ENCODE measurements at regions not wholly inside any gene's neighbourhood (a gene's known extent, or its start where the extent isn't known, plus 50 kb on each side); places are given as distances from the start of the nearest gene placed in this dataset.

DNA sequence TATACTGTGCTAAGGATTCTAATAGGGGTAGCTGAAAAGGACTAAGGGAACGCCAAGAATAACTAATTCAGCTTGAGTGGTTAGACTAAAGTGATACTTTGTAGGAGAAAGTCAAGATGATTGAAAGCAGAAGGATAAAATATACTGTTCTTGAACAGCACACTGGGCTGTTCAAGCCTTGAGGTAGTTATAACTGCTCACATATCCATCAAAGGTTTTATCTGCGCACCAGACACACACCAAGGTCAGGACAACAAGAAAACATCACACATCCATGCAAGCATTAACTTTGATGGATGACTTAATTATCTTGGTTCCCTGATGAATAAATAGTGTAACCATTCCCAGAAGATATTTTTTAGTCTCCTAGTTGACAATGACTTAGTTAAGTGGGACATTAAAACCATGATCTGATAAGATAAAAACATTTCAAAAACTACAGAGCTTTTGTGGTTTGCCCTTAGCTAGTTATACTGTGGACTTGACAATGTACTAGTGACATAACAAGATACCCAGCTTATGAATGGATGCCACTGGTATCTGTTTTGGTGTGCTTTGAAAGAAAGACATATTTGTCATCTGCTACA lies 728.9 kb downstream of the JRKL start:
- DNase-seq, result no peak
- Histone ChIP-seq H3K4me3 (no peak overlapping the region), H3K27me3 (no peaks in the 10 kb centered on the region), H3K4me1 (ENCODE audit: insufficient read depth) (no peaks in the 10 kb centered on the region), H3K9me3 (no peaks in the 10 kb centered on the region), H3K27ac (no peak overlapping the region), H3K36me3 (no peaks in the 10 kb centered on the region)
- WGBS, 3 donors, result 53 to 74% (median 67%) methylated on average over 2 of the region's 2 CpGs
- TF ChIP-seq, protein P1, sequence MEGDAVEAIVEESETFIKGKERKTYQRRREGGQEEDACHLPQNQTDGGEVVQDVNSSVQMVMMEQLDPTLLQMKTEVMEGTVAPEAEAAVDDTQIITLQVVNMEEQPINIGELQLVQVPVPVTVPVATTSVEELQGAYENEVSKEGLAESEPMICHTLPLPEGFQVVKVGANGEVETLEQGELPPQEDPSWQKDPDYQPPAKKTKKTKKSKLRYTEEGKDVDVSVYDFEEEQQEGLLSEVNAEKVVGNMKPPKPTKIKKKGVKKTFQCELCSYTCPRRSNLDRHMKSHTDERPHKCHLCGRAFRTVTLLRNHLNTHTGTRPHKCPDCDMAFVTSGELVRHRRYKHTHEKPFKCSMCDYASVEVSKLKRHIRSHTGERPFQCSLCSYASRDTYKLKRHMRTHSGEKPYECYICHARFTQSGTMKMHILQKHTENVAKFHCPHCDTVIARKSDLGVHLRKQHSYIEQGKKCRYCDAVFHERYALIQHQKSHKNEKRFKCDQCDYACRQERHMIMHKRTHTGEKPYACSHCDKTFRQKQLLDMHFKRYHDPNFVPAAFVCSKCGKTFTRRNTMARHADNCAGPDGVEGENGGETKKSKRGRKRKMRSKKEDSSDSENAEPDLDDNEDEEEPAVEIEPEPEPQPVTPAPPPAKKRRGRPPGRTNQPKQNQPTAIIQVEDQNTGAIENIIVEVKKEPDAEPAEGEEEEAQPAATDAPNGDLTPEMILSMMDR (IDR thresholded peaks at IDR 0.05), result no peak
- TF ChIP-seq EP300 (IDR thresholded peaks at IDR 0.05), result no peak
- no peak for TF ChIP-seq POLR2A (IDR thresholded peaks at IDR 0.05)
- intact Hi-C loops (cut with DNase I), result no loop called here

DNA sequence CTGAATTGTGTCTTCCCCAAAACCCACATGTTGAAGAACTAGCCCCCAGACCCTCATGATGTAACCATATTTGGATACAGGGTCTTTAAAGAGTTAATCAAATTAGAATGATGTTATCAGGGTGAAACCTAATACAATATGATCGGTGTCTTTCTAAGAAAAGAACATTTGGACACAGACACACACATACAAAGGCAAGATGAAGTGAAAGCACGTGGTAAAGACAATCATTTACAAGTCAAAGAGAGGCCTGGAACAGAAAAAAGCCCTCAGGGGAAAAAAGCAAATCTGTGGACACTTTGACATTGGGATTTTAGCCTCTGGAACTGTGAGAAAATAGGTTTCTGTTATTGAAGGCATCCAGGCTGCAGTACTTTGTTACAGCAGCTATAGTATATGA lies 733.4 kb downstream of the JRKL start:
- TF ChIP-seq, protein P1 (IDR thresholded peaks at IDR 0.05), result no peak
- TF ChIP-seq EP300 (IDR thresholded peaks at IDR 0.05), result no peak
- no peak for TF ChIP-seq POLR2A (IDR thresholded peaks at IDR 0.05)
- WGBS, 3 donors, result 36 to 45% (median 40%) methylated on average over 2 of the region's 2 CpGs
- no peaks in the 10 kb centered on the region for H3K9me3 ChIP-seq
- H3K27me3 ChIP-seq, result no peaks in the 10 kb centered on the region
- no peaks in the 10 kb centered on the region for H3K4me1 ChIP-seq (ENCODE audit: insufficient read depth)
- no peak overlapping the region for H3K27ac ChIP-seq
- no peak overlapping the region for H3K4me3 ChIP-seq
- no peak for DNase-seq
- no peaks in the 10 kb centered on the region for H3K36me3 ChIP-seq
- intact Hi-C loops (cut with DNase I), result no loop called here

DNA sequence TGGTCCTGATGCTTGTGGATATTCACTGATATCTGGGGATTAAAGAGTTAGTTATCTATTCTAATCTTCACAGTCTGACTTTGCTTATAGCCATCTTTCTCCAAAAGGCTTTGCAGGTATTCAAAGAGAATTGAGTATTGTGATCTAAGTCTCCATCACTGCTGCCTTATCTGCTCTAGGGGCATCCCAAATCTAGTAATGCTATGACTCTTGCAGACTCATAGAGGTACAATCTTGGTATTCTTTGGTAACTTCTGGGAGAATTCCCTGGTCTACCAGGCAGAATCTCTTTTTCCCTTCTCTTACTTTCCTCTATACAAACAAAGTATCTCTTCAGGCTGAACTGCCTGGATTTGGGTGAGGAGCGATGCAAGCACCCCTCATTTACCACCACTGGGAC lies 746.3 kb downstream of the JRKL start:
- Histone ChIP-seq H3K4me1 (ENCODE audit: insufficient read depth) (no peaks in the 10 kb centered on the region), H3K27ac (no peak overlapping the region), H3K36me3 (no peaks in the 10 kb centered on the region), H3K4me3 (no peak overlapping the region), H3K9me3 (no peaks in the 10 kb centered on the region), H3K27me3 (no peaks in the 10 kb centered on the region)
- no peak for TF ChIP-seq EP300 (IDR thresholded peaks at IDR 0.05)
- TF ChIP-seq, protein P1 (IDR thresholded peaks at IDR 0.05), result no peak
- no peak for TF ChIP-seq POLR2A (IDR thresholded peaks at IDR 0.05)
- intact Hi-C loops (cut with DNase I), result no loop called here
- 89 to 100% (median 96%) methylated on average over 1 of the region's 1 CpG for WGBS, 3 donors
- no peak for DNase-seq

DNA sequence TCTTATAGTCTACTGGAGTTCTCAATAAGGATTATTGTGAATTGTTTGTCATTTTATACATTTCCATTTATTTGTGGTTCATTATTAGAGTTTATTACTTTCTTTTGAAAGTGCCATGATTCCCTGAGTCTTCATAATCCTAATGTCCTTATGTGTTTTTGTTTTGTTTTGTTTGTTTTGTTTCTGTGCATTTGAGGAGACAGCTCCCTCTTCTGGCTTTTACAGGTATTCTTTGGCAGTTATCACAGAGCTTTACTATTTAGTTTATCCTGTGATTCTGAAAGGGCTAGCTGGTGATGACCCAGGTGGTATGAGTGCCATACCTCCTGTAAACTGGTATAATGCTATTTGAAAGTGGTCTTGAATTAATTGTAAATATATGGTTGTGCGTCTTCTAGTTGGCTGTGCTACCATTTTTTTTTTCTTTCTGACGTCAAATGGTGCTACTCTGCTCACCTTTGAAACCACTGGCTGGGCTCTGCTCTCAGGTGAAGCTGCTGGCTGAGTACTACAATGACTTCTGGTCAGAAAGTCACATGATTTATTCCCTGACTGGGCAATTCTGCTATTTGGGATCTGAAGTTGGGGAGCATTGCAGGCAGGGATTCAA lies 751.2 kb downstream of the JRKL start:
- no peaks in the 10 kb centered on the region for H3K36me3 ChIP-seq
- H3K9me3 ChIP-seq, result no peaks in the 10 kb centered on the region
- 70 to 84% (median 82%) methylated on average over 2 of the region's 2 CpGs for WGBS, 3 donors
- no peak for DNase-seq
- TF ChIP-seq EP300 (IDR thresholded peaks at IDR 0.05), result no peak
- TF ChIP-seq, protein P1 (IDR thresholded peaks at IDR 0.05), result no peak
- intact Hi-C loops (cut with DNase I), result no loop called here
- no peaks in the 10 kb centered on the region for H3K4me1 ChIP-seq (ENCODE audit: insufficient read depth)
- H3K27me3 ChIP-seq, result no peaks in the 10 kb centered on the region
- H3K27ac ChIP-seq, result no peak overlapping the region
- H3K4me3 ChIP-seq, result no peak overlapping the region
